Gastroesophageal sphincter (tissue), 3 donors: ENCODE measurements at regions not wholly inside any gene's neighbourhood (a gene's known extent, or its start where the extent isn't known, plus 50 kb on each side); places are given as distances from the start of the nearest gene placed in this dataset.

Experiments used
- CTCF ChIP-seq, 4 experiments: fragments of 200-600 bp in 2 of 4; fragments of 450-650 bp in 2 of 4; sonication (generic) in 1 of 4; IDR thresholded peaks; one replicate each; pipeline ENCODE4 v1.5.1; 2017 to 2019; ENCODE audit warnings: antibody characterized with exemption in 4 of 4, mild to moderate bottlenecking in 2 of 4, moderate library complexity in 2 of 4
- POLR2A ChIP-seq, 2 donors: fragments of 450-650 bp; IDR thresholded peaks; one replicate each; pipeline ENCODE4 v1.6.1; 2017; ENCODE audit warnings: antibody characterized with exemption in 2 of 2, mild to moderate bottlenecking in 2 of 2, moderate library complexity in 1 of 2

- no peak for TF ChIP-seq CTCF (IDR thresholded peaks at IDR 0.05)
- TF ChIP-seq POLR2A (IDR thresholded peaks at IDR 0.05): no peak
Observed at GRCh38 chr2:8115966-8116365, 565.9 kb upstream of the ID2 start.
